Calu3 (cell line): ENCODE measurements at regions not wholly inside any gene's neighbourhood (a gene's known extent, or its start where the extent isn't known, plus 50 kb on each side); places are given as distances from the start of the nearest gene placed in this dataset.

Experiments
- BruUV-seq: library from RNA; stranded (reverse); fragments of 400-500 nt; replicated peaks from 2 replicates; lab custom pipeline; 2021; lab: Mats Ljungman, UMichigan
- CTCF ChIA-PET: fragments of 300-600 bp; sonication (Branson Sonifier 250); formaldehyde crosslinking; loops from one replicate; lab custom pipeline; 2022; ENCODE audit warnings: antibody characterized with exemption; lab: Charles Lee
- DNase-seq: peaks from one replicate; pipeline ENCODE4 v3.0.0; 2022
- H3K27ac Mint-ChIP-seq: one replicate; pipeline ENCODE4 v1.8.0; 2022; ENCODE audit warnings: mixed read lengths; ENCODE audit not compliant: unreplicated experiment
- H3K27me3 Mint-ChIP-seq: one replicate; pipeline ENCODE4 v1.8.0; 2022; ENCODE audit warnings: mixed read lengths; ENCODE audit not compliant: unreplicated experiment
- H3K36me3 Mint-ChIP-seq: one replicate; pipeline ENCODE4 v1.8.0; 2022; ENCODE audit warnings: mild to moderate bottlenecking, moderate library complexity, mixed read lengths; ENCODE audit not compliant: insufficient read depth, unreplicated experiment
- H3K4me1 Mint-ChIP-seq: one replicate; pipeline ENCODE4 v1.8.0; 2022; ENCODE audit warnings: mild to moderate bottlenecking, low read depth, mixed read lengths; ENCODE audit not compliant: unreplicated experiment
- H3K4me3 Mint-ChIP-seq: one replicate; pipeline ENCODE4 v1.8.0; 2022; ENCODE audit warnings: mild to moderate bottlenecking, low read depth, moderate library complexity, mixed read lengths; ENCODE audit not compliant: unreplicated experiment
- H3K9me3 Mint-ChIP-seq: one replicate; pipeline ENCODE4 v1.8.0; 2022; ENCODE audit warnings: low read depth, mixed read lengths; ENCODE audit not compliant: unreplicated experiment
- intact Hi-C: fragments of 100-400 bp; cut with micrococcal nuclease; formaldehyde crosslinking; loops from one replicate; pipeline ENCODE4 v1.10.0; 2022; ENCODE audit not compliant: unreplicated experiment
- TF ChIP-seq, protein P1 (sequence below): fragments of 200-600 bp; IDR thresholded peaks from one replicate; pipeline ENCODE4 v1.8.0; 2022; ENCODE audit warnings: antibody characterized with exemption; ENCODE audit not compliant: unreplicated experiment

DNA sequence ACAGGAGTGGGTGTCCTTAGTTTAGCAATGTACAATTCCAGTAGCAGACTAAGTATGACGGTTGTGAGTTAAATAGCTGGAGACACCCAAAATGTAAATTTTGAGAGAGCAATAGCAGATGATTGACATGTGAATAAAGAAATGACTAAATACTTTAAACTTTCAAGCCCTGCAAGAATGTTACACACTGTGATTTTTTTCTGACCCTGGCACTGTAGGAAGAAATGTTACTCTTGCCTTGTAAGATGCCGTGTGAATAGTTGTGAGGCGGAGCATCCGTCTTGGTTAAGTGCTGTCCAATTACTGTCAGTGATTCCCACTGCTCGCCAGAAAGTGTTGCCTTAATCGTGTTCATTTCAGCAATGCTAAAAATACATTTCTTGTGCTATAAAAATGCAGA lies 1248.1 kb downstream of the RAPGEF2 start:
- intact Hi-C loops, result no loop called here
- H3K4me1 Mint-ChIP-seq, result no peaks in the 10 kb centered on the region
- no peak for DNase-seq
- BruUV-seq, result no TSS peak
- no peaks in the 10 kb centered on the region for H3K36me3 Mint-ChIP-seq
- H3K27me3 Mint-ChIP-seq, result no peaks in the 10 kb centered on the region
- no peak overlapping the region for H3K27ac Mint-ChIP-seq
- no peaks in the 10 kb centered on the region for H3K9me3 Mint-ChIP-seq
- CTCF ChIA-PET, result no interaction called here
- TF ChIP-seq, protein P1, sequence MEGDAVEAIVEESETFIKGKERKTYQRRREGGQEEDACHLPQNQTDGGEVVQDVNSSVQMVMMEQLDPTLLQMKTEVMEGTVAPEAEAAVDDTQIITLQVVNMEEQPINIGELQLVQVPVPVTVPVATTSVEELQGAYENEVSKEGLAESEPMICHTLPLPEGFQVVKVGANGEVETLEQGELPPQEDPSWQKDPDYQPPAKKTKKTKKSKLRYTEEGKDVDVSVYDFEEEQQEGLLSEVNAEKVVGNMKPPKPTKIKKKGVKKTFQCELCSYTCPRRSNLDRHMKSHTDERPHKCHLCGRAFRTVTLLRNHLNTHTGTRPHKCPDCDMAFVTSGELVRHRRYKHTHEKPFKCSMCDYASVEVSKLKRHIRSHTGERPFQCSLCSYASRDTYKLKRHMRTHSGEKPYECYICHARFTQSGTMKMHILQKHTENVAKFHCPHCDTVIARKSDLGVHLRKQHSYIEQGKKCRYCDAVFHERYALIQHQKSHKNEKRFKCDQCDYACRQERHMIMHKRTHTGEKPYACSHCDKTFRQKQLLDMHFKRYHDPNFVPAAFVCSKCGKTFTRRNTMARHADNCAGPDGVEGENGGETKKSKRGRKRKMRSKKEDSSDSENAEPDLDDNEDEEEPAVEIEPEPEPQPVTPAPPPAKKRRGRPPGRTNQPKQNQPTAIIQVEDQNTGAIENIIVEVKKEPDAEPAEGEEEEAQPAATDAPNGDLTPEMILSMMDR, result no peak
- H3K4me3 Mint-ChIP-seq, result no peak overlapping the region

DNA sequence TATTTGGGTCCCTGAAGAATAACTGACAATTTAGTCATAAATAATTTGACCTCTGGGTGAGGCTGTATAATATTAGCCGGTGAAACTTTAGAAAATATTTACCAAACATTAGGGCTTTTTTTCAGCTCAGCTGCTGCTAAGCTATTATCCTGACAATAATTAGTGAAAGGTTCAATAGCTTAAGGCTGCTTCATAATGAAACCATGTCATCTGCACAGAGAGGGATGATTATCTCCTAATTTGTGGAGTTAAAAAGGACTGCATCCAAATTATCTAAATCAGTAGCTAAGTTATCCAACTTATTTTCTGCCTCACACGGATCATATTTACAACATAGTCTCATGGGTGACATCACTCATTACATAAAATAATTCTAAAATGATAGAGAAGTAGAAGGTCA lies 1249.8 kb downstream of the RAPGEF2 start:
- Mint-ChIP-seq H3K4me3 (no peak overlapping the region), H3K36me3 (no peaks in the 10 kb centered on the region), H3K27ac (no peak overlapping the region), H3K4me1 (no peaks in the 10 kb centered on the region), H3K9me3 (no peaks in the 10 kb centered on the region), H3K27me3 (no peaks in the 10 kb centered on the region)
- no TSS peak for BruUV-seq
- intact Hi-C loops, result no loop called here
- no peak for DNase-seq
- TF ChIP-seq, protein P1, result no peak
- CTCF ChIA-PET, result no interaction called here

DNA sequence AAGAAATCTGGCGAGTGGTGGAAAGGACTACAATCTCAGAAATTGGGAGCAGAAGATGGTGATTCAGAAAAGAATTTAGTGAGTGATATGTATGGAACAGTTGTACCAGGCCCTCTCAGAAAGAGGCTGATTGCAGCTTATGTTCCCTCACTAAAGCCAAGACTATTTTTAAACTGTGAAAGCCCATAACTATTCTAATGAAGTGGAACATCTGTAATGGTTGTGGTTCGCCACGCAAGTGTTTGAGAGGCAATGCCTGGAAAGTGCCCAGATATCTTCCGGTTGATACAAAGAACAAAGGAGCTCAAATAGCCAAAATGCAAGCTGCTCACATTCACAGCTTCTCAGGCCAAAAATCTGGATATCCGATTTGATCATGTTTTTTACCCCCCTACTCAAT lies 1250.7 kb downstream of the RAPGEF2 start:
- no peaks in the 10 kb centered on the region for H3K4me1 Mint-ChIP-seq
- no peaks in the 10 kb centered on the region for H3K36me3 Mint-ChIP-seq
- no peak for DNase-seq
- no peaks in the 10 kb centered on the region for H3K9me3 Mint-ChIP-seq
- TF ChIP-seq, protein P1, result no peak
- CTCF ChIA-PET, result no interaction called here
- no TSS peak for BruUV-seq
- no peak overlapping the region for H3K4me3 Mint-ChIP-seq
- intact Hi-C loops, result no loop called here
- H3K27me3 Mint-ChIP-seq, result no peaks in the 10 kb centered on the region
- no peak overlapping the region for H3K27ac Mint-ChIP-seq

DNA sequence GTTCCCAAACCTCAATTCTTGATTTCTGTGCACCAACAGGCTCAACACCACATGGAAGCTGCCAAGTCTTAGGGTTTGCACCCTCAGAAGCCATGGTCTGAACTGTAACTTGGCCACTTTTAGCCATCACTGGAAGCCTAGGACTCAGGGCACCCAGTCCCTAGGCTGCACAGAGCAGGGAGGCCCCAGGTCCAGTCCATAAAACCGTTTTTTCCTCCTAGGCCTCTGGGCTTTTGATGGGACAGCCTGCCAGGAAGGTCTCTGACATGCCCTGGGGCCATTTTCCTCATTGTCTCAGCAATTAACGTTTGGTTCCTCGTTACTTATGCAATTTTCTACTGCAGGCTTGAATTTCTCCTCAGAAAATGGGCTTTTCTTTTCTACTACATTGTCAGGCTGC lies 1259.6 kb downstream of the RAPGEF2 start:
- CTCF ChIA-PET, result no interaction called here
- BruUV-seq, result no TSS peak
- H3K27me3 Mint-ChIP-seq, result no peaks in the 10 kb centered on the region

More for the DNA sequence above, 1259.6 kb downstream of the RAPGEF2 start:
- intact Hi-C loops, result loop anchor here (10.0 kb wide), 1 partner anchor 418 kb away; no protein-coding TSS in a partner anchor
- H3K4me1 Mint-ChIP-seq, result peaks cover 11% of the 10 kb centered on the region
- no peaks in the 10 kb centered on the region for H3K36me3 Mint-ChIP-seq
- H3K9me3 Mint-ChIP-seq, result peaks cover 4% of the 10 kb centered on the region
- TF ChIP-seq, protein P1, result no peak
- H3K4me3 Mint-ChIP-seq, result no peak overlapping the region
- no peak for DNase-seq
- no peak overlapping the region for H3K27ac Mint-ChIP-seq
